HK-2 (cell line): ENCODE measurements at regions not wholly inside any gene's neighbourhood (a gene's known extent, or its start where the extent isn't known, plus 50 kb on each side); places are given as distances from the start of the nearest gene placed in this dataset.
"Not testable (repeated sequence)": the region's sequence is repeated elsewhere in the genome, so short reads cannot be mapped to it uniquely, and the experiment has no call there.

ENCODE experiments used
- DNase-seq: peaks from one replicate; pipeline ENCODE4 v3.0.0-alpha.2; 2018; ENCODE audit not compliant: unreplicated experiment

- DNase-seq, result no peak
These were observed 64.3 kb downstream of the SMIM38 start for GRCh38 chr11:69219991-69220390.

DNA sequence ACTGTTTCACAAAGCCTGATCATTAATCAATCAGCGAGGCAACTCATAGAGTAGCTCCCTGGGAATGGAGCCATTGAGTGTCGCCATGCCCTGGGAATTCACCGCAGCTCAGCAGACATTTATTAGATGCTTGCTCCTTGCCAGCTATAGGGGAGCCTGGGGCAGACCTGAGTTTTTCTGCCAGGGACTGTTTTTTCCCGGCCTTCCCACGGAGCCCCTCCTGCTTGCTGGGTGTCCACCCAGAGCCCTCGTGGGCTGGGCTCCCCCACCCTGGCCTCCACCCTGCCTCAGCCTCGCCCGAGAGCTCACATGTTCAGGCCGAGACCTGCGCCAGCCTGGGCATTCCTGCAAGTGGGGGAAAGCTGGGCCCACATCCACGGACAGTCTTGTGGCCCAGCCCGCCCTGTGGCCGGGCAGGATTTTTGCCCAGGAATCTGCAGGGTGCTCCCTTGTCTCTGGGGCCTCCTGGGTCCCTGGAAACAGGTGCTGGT is 64.9 kb downstream of the SMIM38 start:
- DNase-seq, result no peak

GRCh38 chr11:69221086-69221485 is 65.4 kb downstream of the SMIM38 start:
- DNase-seq, result no peak

GRCh38 chr11:69221636-69222035 is 65.9 kb downstream of the SMIM38 start:
- DNase-seq, result not testable (repeated sequence)

DNA sequence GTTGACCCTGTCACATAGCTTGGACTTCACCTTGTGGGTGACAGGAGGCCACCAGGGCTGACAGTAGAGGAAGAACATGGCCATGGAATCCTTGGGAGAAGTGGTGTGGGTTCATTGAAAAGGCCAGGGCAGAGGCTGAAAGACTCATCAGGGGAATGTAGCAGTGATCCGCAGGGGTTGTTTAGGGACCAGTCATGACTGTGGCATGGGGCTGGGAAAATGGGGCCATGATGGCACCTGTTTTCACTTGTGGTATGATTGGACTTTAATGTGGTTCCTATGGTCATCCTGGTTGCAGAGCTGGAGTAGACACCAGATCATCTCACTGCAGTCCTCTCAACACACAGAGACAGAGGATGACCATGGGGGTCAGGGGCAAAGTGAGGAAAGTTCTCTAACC is 66.7 kb upstream of the MYEOV start:
- no peak for DNase-seq

GRCh38 chr11:69229511-69229910 is 64.4 kb upstream of the MYEOV start:
- no peak for DNase-seq

- DNase-seq, result no peak
These were observed 63.0 kb upstream of the MYEOV start for GRCh38 chr11:69230856-69231425.

GRCh38 chr11:69231466-69232018 is 62.4 kb upstream of the MYEOV start:
- no peak for DNase-seq

- DNase-seq, result no peak
These were observed 60.9 kb upstream of the MYEOV start for GRCh38 chr11:69232821-69233743.

DNA sequence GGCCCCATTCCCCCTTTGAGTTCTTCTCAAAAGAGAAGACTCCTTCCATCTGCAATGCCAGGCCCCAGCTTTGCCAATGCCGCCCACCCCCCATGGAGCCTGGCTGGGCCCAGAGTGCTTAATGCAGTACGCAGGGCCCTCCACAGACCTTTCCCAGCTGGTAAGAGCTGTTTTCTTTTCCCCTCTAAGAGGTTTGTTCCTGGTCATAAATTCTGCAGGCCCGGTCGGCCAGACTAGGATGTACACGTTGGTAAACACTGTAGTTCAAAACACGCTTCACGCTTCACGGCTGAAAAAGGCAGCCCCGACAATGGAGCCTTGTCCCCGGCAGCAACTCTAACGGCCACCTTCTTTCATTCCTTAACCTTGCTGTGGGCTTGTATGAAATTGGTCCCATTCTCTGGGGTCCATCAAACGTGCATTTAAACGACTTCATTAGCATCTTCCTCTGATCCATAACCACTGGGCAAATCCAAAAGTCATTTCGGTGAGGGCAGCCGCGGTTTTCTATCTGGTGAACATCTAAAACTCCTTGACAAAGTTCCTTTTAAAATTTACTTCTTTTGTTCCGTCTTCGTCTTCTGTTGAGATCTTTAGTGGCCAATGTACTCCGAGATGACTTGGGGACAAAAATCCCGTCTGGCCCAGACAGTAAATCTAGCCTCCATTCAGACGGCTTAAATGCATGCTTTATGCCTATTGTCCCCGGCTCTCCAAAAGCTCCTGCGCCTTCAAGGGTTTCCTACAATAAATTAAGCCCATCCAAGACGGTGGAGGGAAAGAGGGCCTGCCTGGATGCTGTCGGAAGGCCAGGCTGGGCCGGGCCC is 60.0 kb upstream of the MYEOV start:
- DNase-seq, result no peak

- DNase-seq, result no peak
These were observed 58.9 kb upstream of the MYEOV start for GRCh38 chr11:69234740-69235710.

GRCh38 chr11:69238573-69239351 is 55.2 kb upstream of the MYEOV start:
- no peak for DNase-seq

DNA sequence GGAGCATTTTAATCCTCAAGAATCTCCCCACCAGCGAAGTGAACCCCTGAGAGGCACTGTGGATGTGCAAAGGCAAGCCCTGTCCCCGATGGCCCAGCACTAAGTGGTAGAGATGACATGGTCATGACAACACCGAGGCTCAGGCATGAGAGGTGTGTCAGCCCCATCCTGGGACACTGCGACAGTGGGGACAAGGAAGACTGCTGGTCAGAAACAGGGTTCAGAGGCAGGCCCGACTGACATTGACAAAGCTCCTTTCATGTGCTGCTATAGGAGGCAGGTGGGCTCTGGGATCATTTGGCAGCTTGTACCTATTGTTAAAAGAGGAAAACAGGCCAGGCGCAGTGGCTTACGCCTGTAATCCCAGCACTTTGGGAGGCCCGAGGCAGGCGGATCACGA is 54.3 kb upstream of the MYEOV start:
- no peak for DNase-seq

GRCh38 chr11:69240332-69241074 is 53.5 kb upstream of the MYEOV start:
- no peak for DNase-seq

DNA sequence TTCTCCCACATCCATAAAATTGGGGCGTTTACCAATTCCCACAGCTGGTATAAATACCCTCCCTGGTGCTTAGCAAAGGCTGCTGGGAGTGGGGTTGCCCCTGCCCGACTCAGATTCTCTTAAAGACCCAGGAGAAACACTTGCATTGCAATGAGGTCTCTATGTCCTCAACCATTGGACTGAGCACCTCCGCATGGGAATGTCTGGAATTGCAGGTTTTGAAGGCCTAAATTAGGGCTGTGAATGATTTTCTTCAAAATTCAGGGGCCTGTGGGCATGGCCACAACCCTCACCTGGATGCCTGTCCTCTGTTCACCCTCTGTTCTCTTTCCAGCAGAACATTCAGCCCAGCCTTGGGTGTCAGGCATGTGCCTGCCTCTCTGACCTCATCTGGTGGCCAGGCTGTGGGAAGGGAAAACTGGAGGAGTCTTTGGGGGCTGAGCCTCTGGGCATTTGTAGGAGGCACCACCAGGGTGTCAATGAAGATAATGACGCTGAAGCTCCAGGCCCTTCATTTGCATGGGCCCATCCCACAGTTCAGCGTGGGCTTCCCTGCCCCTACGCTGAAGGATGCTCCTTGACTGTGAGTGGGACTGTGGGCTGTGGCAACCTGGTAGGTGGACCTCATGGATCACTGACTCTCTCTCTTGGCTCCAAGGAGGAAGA is 52.7 kb upstream of the MYEOV start:
- no peak for DNase-seq

DNA sequence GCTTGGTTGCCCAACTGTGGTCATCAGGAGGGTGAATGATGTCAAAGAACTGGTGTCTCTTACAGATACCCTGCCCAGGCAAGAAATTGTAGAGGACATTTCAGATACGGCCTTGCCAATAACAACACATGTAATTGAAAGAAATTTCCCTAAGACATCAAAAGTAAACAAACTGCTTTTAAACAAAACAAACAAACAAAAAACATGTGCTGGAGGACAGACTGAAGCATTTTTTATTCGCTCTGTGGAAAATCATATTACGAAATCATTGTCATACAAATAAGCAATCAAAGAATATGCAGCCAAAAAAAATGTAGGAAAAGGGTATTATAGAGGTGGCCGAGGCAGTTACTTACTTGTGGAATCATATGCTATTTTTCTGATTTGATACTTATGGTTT is 52.1 kb upstream of the MYEOV start:
- DNase-seq, result no peak

DNA sequence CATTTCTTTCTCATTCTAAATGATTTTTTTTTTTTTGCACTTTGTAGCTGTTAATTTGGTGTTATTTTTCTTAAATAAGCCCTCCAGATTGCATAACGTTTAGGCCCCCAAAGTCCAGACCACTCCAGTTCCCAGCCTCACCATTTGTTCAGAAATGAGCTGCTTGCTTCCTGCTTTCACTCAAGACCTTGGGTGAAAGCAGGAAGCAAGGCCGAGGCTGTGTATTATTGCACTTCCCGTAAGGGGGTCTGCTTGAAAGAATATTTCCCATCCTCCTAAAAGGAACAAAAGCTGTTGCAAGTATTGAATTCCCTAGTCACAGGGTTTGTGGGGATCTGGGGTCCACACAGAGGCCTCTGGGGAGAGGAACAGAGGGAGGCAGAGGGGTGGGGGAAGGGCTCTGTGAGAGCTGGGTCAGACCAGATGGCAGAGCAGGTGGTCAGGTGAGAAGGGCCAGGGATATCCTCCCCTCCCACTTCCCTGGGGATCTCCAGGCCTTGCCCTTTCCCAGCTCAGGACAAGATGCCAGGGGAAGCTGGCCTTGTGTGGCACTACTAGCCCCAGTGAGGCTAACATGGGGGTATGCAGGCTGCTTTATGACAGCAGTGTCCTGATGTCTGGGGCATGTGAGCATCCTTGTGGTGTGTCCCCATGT is 51.6 kb upstream of the MYEOV start:
- no peak for DNase-seq

DNA sequence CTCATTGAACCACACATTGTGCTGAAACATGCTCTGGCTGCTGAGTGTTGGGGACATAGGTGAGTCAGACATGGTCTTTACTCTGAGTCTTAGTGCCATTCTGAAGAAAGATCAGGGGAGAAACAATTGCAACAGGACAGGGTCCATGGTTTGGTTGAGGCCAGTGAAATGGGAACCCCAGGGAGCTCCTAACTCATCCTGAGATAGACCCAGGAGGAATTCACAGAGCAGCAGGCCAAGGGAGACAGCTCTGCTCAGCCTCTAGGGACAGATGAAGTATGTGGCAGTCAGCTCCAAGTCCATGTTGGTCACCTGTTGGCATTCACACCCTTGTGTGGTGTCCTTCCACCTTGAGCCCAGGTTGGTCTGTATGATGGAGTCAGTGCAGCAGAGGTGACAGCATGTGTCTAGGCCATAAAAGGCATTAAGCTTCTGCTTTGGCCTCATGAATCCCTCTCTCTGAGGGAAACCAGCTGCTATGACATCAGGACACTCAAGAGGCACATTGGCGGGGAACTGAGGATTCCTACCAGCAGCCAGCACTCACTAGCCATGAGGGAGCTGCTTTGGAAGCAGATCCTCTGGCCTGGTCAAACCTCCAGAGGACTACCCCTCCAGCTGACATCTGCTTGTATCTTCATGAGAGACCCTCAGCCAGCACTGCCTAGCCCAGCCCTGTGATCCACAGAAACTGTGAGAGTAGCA is 50.3 kb upstream of the MYEOV start:
- DNase-seq, result no peak
